H54 (cell line): ENCODE measurements at regions not wholly inside any gene's neighbourhood (a gene's known extent, or its start where the extent isn't known, plus 50 kb on each side); places are given as distances from the start of the nearest gene placed in this dataset.

ENCODE experiments used
- DNase-seq: peaks from one replicate; pipeline ENCODE4 v3.0.0; 2011; ENCODE audit warnings: low spot score, mixed read lengths; ENCODE audit not compliant: insufficient read length
- FAIRE-seq: peaks from 3 replicates; lab custom pipeline; 2011; peaks lifted over from hg19 to GRCh38; lab: Jason Lieb, UNC
- POLR2A ChIP-seq: IDR thresholded peaks from 2 replicates; pipeline ENCODE4 v1.6.1; 2011; ENCODE audit warnings: low read depth, mild to moderate bottlenecking, low read length

- no peak for FAIRE-seq
- DNase-seq = no peak
- no peak for TF ChIP-seq POLR2A
Observed at GRCh38 chr3:20916951-20917606, 731.1 kb upstream of the SGO1 start.

GRCh38 chr3:20914310-20914709, 728.3 kb upstream of the SGO1 start:
- no peak for DNase-seq
- TF ChIP-seq POLR2A = no peak
- FAIRE-seq = no peak

GRCh38 chr3:20912406-20912805, 726.4 kb upstream of the SGO1 start:
- no peak for FAIRE-seq
- TF ChIP-seq POLR2A = no peak
- no peak for DNase-seq

- TF ChIP-seq POLR2A = no peak
- DNase-seq (no peak), FAIRE-seq (no peak)
Observed at GRCh38 chr3:20909511-20909910, 723.5 kb upstream of the SGO1 start.

GRCh38 chr3:20905210-20905805, 719.3 kb upstream of the SGO1 start:
- FAIRE-seq (peak; percentile 92), DNase-seq (no peak)
- no peak for TF ChIP-seq POLR2A

GRCh38 chr3:20904671-20905070, 718.7 kb upstream of the SGO1 start:
- FAIRE-seq (peak; percentile 6), DNase-seq (no peak)
- TF ChIP-seq POLR2A = no peak

GRCh38 chr3:20898962-20899361, 713.0 kb upstream of the SGO1 start:
- TF ChIP-seq POLR2A = no peak
- FAIRE-seq (no peak), DNase-seq (no peak)

- DNase-seq (no peak), FAIRE-seq (no peak)
- no peak for TF ChIP-seq POLR2A
Observed at GRCh38 chr3:20890111-20890519, 704.1 kb upstream of the SGO1 start.

- FAIRE-seq = no peak
- TF ChIP-seq POLR2A = no peak
Observed at GRCh38 chr3:20878691-20879090, 692.7 kb upstream of the SGO1 start.

GRCh38 chr3:20873235-20873634, 687.2 kb upstream of the SGO1 start:
- FAIRE-seq (no peak), DNase-seq (no peak)
- no peak for TF ChIP-seq POLR2A

More at GRCh38 chr3:20878691-20879090, 692.7 kb upstream of the SGO1 start:
- no peak for DNase-seq

GRCh38 chr3:20870106-20870899, 684.3 kb upstream of the SGO1 start:
- no peak for DNase-seq
- no peak for FAIRE-seq
- TF ChIP-seq POLR2A = no peak

- DNase-seq = no peak
- no peak for TF ChIP-seq POLR2A
- no peak for FAIRE-seq
Observed at GRCh38 chr3:20865803-20866202, 679.8 kb upstream of the SGO1 start.

GRCh38 chr3:20861454-20861853, 675.4 kb upstream of the SGO1 start:
- no peak for FAIRE-seq
- TF ChIP-seq POLR2A = no peak
- DNase-seq = no peak

GRCh38 chr3:20857636-20858035, 671.6 kb upstream of the SGO1 start:
- DNase-seq (no peak), FAIRE-seq (no peak)
- no peak for TF ChIP-seq POLR2A
